ENCODE measurements at regions not wholly inside any gene's neighbourhood (a gene's known extent, or its start where the extent isn't known, plus 50 kb on each side); places are given as distances from the start of the nearest gene placed in this dataset.

GRCh38 chr15:81567924-81568323 lies 193.9 kb upstream of the TMC3 start:
- CTCF ChIA-PET = interaction anchor here (0.6 to 1.2 kb wide), 3 partner anchors 26 to 157 kb away, joined by 3 to 5 read pairs (median 3); no protein-coding TSS in a partner anchor
- H3K4me3 Mint-ChIP-seq = no peak overlapping the region
- DNase-seq (ENCODE audit: low spot score) (no peak), ATAC-seq (peak; percentile 73)
- no peaks in the 10 kb centered on the region for H3K36me3 Mint-ChIP-seq
- POLR2A ChIA-PET = no interaction called here
- TF ChIP-seq EMX1 (CRISPR knock-in tag; IDR thresholded peaks at IDR 0.05) (no peak), SOX15 (CRISPR knock-in tag; IDR thresholded peaks at IDR 0.05) (no peak), RELA (CRISPR knock-in tag; IDR thresholded peaks at IDR 0.05; ENCODE audit: borderline replicate concordance) (no peak), KAT7 (CRISPR knock-in tag; IDR thresholded peaks at IDR 0.05; ENCODE audit: borderline replicate concordance) (no peak), TP53 (CRISPR knock-in tag; IDR thresholded peaks at IDR 0.05) (no peak)
- H3K27me3 Mint-ChIP-seq (ENCODE audit: low read depth) = peaks cover 36% of the 10 kb centered on the region
- no peaks in the 10 kb centered on the region; the same call in 1 of the 2 replicates for H3K4me1 Mint-ChIP-seq
- no peak overlapping the region for H3K27ac Mint-ChIP-seq
- no peaks in the 10 kb centered on the region for H3K9me3 Mint-ChIP-seq

- DNase-seq (ENCODE audit: low spot score) = no peak
- no peak for ATAC-seq
- CTCF ChIA-PET = no interaction called here
- Mint-ChIP-seq H3K9me3 (peaks cover 2% of the 10 kb centered on the region), H3K36me3 (no peaks in the 10 kb centered on the region), H3K4me3 (no peak overlapping the region), H3K27me3 (ENCODE audit: low read depth) (peaks cover 11% of the 10 kb centered on the region), H3K4me1 (no peaks in the 10 kb centered on the region), H3K27ac (no peak overlapping the region)
- TF ChIP-seq ZNF121 (CRISPR knock-in tag; IDR thresholded peaks at IDR 0.05) = no peak
- no peak for TF ChIP-seq PRDM15 (CRISPR knock-in tag; IDR thresholded peaks at IDR 0.05)
- no peak for TF ChIP-seq NFYB (CRISPR knock-in tag; conservative IDR thresholded peaks at IDR 0.05; ENCODE audit: low read depth)
- no peak for TF ChIP-seq SP1 (CRISPR knock-in tag; conservative IDR thresholded peaks at IDR 0.05)
- TF ChIP-seq IRF2 (CRISPR knock-in tag; IDR thresholded peaks at IDR 0.05; ENCODE audit: borderline replicate concordance, low read depth) = no peak
- TF ChIP-seq CBFB (CRISPR knock-in tag; IDR thresholded peaks at IDR 0.05; ENCODE audit: low read depth) = no peak
- no peak for TF ChIP-seq USF1 (CRISPR knock-in tag; IDR thresholded peaks at IDR 0.05)
- no peak for TF ChIP-seq E2F4 (CRISPR knock-in tag; IDR thresholded peaks at IDR 0.05; ENCODE audit: borderline replicate concordance, low read depth)
- TF ChIP-seq TP53 (CRISPR knock-in tag; IDR thresholded peaks at IDR 0.05) = no peak
- TF ChIP-seq OVOL2 (CRISPR knock-in tag; IDR thresholded peaks at IDR 0.05; ENCODE audit: borderline replicate concordance) = no peak
- no peak for TF ChIP-seq KAT7 (CRISPR knock-in tag; IDR thresholded peaks at IDR 0.05; ENCODE audit: borderline replicate concordance)
- TF ChIP-seq JAZF1 (CRISPR knock-in tag; IDR thresholded peaks at IDR 0.05) = no peak
- POLR2A ChIA-PET = no interaction called here
These were observed 189.0 kb upstream of the TMC3 start for GRCh38 chr15:81562986-81563385.

GRCh38 chr15:81560405-81560804 lies 186.4 kb upstream of the TMC3 start:
- no peaks in the 10 kb centered on the region for H3K36me3 Mint-ChIP-seq
- no peak overlapping the region for H3K27ac Mint-ChIP-seq
- ATAC-seq = no peak
- DNase-seq (ENCODE audit: low spot score) = no peak
- peaks cover 4% of the 10 kb centered on the region; the same call in 1 of the 2 replicates for H3K27me3 Mint-ChIP-seq (ENCODE audit: low read depth)
- H3K4me1 Mint-ChIP-seq = peaks cover 9% of the 10 kb centered on the region
- peaks cover 9% of the 10 kb centered on the region for H3K9me3 Mint-ChIP-seq
- TF ChIP-seq MYBL2 (CRISPR knock-in tag; IDR thresholded peaks at IDR 0.05) (no peak), RORB (CRISPR knock-in tag; IDR thresholded peaks at IDR 0.05) (no peak), ELF4 (CRISPR knock-in tag; IDR thresholded peaks at IDR 0.05; ENCODE audit: low read depth) (no peak), FOXP1 (CRISPR knock-in tag; IDR thresholded peaks at IDR 0.05; ENCODE audit: borderline replicate concordance) (no peak), CBFB (CRISPR knock-in tag; IDR thresholded peaks at IDR 0.05; ENCODE audit: low read depth) (no peak)
- ChIA-PET POLR2A (no interaction called here), CTCF (no interaction called here)
- no peak overlapping the region for H3K4me3 Mint-ChIP-seq
